ENCODE measurements at regions not wholly inside any gene's neighbourhood (a gene's known extent, or its start where the extent isn't known, plus 50 kb on each side); places are given as distances from the start of the nearest gene placed in this dataset.

- peaks cover 5% of the 10 kb centered on the region for H3K4me1 Mint-ChIP-seq
- no peak for DNase-seq
- no peak overlapping the region for H3K27ac Mint-ChIP-seq
- no peaks in the 10 kb centered on the region for H3K36me3 Mint-ChIP-seq (ENCODE audit: low read depth)
- H3K9me3 Mint-ChIP-seq = peaks cover 18% of the 10 kb centered on the region
- H3K27me3 Mint-ChIP-seq = peaks cover 1% of the 10 kb centered on the region
- no peak overlapping the region for H3K4me3 Mint-ChIP-seq
- intact Hi-C loops (cut with micrococcal nuclease) = no loop called here
These were observed 197.3 kb upstream of the STK17B start for GRCh38 chr2:196368546-196369225.

DNA sequence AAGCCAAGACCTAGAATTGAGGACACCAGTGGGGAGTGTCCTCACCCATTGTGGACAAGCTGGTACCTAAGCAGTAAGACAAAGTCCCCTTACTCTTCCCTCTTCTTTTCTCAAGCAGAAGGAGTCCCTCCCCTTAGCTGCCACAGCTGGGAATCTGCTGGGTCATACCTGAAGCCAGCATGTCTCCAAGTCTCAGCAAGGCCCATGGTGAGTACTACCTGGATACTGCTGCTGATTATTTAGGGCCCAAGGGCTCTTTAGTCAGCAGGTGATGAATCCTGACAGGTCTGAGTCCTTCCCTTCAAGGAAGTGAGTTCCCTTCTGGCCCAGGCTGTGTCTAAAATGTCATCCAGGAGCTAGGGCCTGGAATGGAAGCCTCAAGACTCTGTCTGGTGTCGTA, 198.6 kb upstream of the STK17B start:
- Mint-ChIP-seq H3K4me3 (no peak overlapping the region), H3K9me3 (peaks cover 14% of the 10 kb centered on the region), H3K4me1 (peaks cover 5% of the 10 kb centered on the region), H3K27me3 (peaks cover 1% of the 10 kb centered on the region), H3K36me3 (ENCODE audit: low read depth) (no peaks in the 10 kb centered on the region), H3K27ac (no peak overlapping the region)
- intact Hi-C loops (cut with micrococcal nuclease) = no loop called here
- no peak for DNase-seq

GRCh38 chr2:196370381-196370780, 199.0 kb upstream of the STK17B start:
- H3K27me3 Mint-ChIP-seq = peaks cover 1% of the 10 kb centered on the region
- intact Hi-C loops (cut with micrococcal nuclease) = no loop called here

GRCh38 chr2:196372276-196372809, 201.0 kb upstream of the STK17B start:
- Mint-ChIP-seq H3K27me3 (peaks cover 1% of the 10 kb centered on the region), H3K4me3 (no peak overlapping the region), H3K9me3 (peaks cover 14% of the 10 kb centered on the region), H3K27ac (no peak overlapping the region), H3K4me1 (peaks cover 3% of the 10 kb centered on the region), H3K36me3 (ENCODE audit: low read depth) (no peaks in the 10 kb centered on the region)
- no peak for DNase-seq
- intact Hi-C loops (cut with micrococcal nuclease) = no loop called here

More at GRCh38 chr2:196370381-196370780, 199.0 kb upstream of the STK17B start:
- Mint-ChIP-seq H3K36me3 (ENCODE audit: low read depth) (no peaks in the 10 kb centered on the region), H3K4me1 (peaks cover 5% of the 10 kb centered on the region), H3K27ac (no peak overlapping the region), H3K9me3 (peaks cover 14% of the 10 kb centered on the region), H3K4me3 (no peak overlapping the region)
- DNase-seq = no peak

GRCh38 chr2:196372811-196373664, 201.7 kb upstream of the STK17B start:
- Mint-ChIP-seq H3K4me1 (peaks cover 3% of the 10 kb centered on the region), H3K4me3 (no peak overlapping the region), H3K27me3 (no peaks in the 10 kb centered on the region), H3K27ac (no peak overlapping the region), H3K36me3 (ENCODE audit: low read depth) (no peaks in the 10 kb centered on the region), H3K9me3 (peaks cover 9% of the 10 kb centered on the region)
- no peak for DNase-seq
- intact Hi-C loops (cut with micrococcal nuclease) = no loop called here

DNA sequence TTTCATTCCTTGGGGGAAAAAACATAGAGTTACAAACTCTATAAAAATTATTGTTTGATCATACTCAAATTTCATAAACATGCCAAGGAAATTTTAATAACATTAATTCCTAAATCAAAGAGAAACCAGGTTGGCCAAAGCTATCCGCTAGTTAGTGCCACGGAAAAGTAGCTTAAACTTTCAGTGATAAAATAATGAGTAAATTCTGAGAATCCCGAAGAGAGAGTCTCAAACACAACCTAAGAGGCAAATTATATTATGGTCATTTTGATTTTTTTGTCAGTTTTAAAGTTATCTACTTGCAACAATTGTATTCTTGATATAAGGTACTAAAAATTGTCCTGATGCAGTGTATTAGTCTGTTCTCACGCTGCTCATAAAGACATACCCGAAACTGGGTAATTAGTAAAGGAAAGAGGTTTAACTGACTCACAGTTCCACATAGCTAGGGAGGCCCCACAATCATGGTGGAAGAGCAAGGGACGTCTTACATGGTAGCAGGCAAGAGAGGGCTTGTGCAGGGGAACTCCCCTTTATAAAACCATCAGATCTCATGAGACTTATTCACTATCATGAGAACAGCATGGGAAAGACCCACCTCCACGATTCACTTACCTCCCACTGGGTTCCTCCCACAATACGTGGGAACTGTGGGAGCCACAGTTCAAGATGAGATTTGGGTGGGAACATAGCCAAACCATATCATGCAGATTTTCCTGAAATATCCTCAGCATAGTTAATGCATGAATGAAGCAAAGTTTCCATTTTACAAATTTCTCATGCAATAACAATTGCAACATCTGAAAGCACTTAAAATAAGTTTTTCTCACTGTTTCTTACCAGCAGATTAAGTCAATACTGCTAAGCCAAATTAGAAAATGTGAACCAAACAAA, 205.9 kb upstream of the STK17B start:
- no peaks in the 10 kb centered on the region for H3K27me3 Mint-ChIP-seq
- intact Hi-C loops (cut with micrococcal nuclease) = no loop called here
- DNase-seq = no peak
- no peaks in the 10 kb centered on the region for H3K9me3 Mint-ChIP-seq
- H3K4me3 Mint-ChIP-seq = no peak overlapping the region
- H3K4me1 Mint-ChIP-seq = peaks cover 3% of the 10 kb centered on the region
- H3K27ac Mint-ChIP-seq = no peak overlapping the region
- no peaks in the 10 kb centered on the region for H3K36me3 Mint-ChIP-seq (ENCODE audit: low read depth)

DNA sequence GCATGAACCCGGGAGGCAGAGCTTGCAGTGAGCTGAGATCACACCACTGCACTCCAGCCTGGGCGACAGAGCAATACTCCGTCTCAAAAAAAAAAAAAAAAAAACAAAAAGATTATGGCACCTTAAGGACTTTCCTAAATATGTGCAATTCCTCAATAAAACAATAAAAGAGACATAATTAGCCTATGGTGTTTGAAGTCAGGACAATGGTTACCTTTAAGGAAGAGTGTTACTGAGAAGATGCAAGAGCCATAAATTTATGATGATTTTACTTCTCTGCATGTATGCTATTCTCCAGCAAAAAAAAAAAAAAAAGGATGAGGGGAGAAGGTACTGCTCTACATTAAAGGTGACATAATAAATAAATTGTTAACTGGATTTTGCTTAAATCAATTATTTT, 208.2 kb upstream of the STK17B start:
- peaks cover 6% of the 10 kb centered on the region for H3K27me3 Mint-ChIP-seq
- H3K4me1 Mint-ChIP-seq = peaks cover 3% of the 10 kb centered on the region
- no peak for DNase-seq
- H3K27ac Mint-ChIP-seq = no peak overlapping the region
- H3K9me3 Mint-ChIP-seq = no peaks in the 10 kb centered on the region
- intact Hi-C loops (cut with micrococcal nuclease) = no loop called here
- H3K36me3 Mint-ChIP-seq (ENCODE audit: low read depth) = no peaks in the 10 kb centered on the region
- H3K4me3 Mint-ChIP-seq = no peak overlapping the region

GRCh38 chr2:196380098-196380497, 208.7 kb upstream of the STK17B start:
- H3K36me3 Mint-ChIP-seq (ENCODE audit: low read depth) = no peaks in the 10 kb centered on the region
- no peak overlapping the region for H3K4me3 Mint-ChIP-seq
- no peak for DNase-seq
- H3K27me3 Mint-ChIP-seq = peaks cover 6% of the 10 kb centered on the region
- intact Hi-C loops (cut with micrococcal nuclease) = no loop called here
- peaks cover 3% of the 10 kb centered on the region for H3K4me1 Mint-ChIP-seq
- H3K9me3 Mint-ChIP-seq = no peaks in the 10 kb centered on the region
- no peak overlapping the region for H3K27ac Mint-ChIP-seq

- intact Hi-C loops (cut with micrococcal nuclease) = no loop called here
- H3K27ac Mint-ChIP-seq = no peak overlapping the region
- no peaks in the 10 kb centered on the region for H3K9me3 Mint-ChIP-seq
- H3K4me1 Mint-ChIP-seq = peaks cover 3% of the 10 kb centered on the region
- DNase-seq = no peak
- no peak overlapping the region for H3K4me3 Mint-ChIP-seq
- peaks cover 6% of the 10 kb centered on the region for H3K27me3 Mint-ChIP-seq
- no peaks in the 10 kb centered on the region for H3K36me3 Mint-ChIP-seq (ENCODE audit: low read depth)
These were observed 209.2 kb upstream of the STK17B start for GRCh38 chr2:196380575-196380974.

DNA sequence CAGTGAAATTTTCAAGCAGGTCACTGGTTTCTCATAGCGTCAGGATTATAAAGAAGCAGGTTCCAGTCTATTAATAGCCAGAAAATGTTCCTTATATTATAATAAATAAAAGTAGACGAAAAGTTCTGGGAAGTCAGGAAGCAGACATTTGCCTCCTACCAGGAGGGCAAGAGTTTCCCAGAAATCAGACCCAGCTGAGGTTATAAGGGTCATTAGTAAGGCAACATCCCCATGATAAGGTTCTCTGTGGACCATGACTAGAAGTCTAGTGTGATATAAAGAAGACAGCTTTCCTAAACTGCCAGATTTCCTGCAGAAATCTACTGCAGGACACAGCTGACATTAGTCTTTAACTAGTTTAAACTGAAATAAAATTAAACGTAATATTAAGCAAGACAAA, 210.1 kb upstream of the STK17B start:
- H3K4me1 Mint-ChIP-seq = peaks cover 3% of the 10 kb centered on the region
- peaks cover 6% of the 10 kb centered on the region for H3K27me3 Mint-ChIP-seq
- H3K4me3 Mint-ChIP-seq = no peak overlapping the region
- intact Hi-C loops (cut with micrococcal nuclease) = no loop called here
- H3K36me3 Mint-ChIP-seq (ENCODE audit: low read depth) = no peaks in the 10 kb centered on the region
- H3K9me3 Mint-ChIP-seq = peaks cover 4% of the 10 kb centered on the region
- H3K27ac Mint-ChIP-seq = no peak overlapping the region
- DNase-seq = no peak

GRCh38 chr2:196383799-196384198, 212.4 kb upstream of the STK17B start:
- peaks cover 4% of the 10 kb centered on the region for H3K9me3 Mint-ChIP-seq
- no peaks in the 10 kb centered on the region for H3K4me1 Mint-ChIP-seq
- no peak for DNase-seq
- H3K27me3 Mint-ChIP-seq = peaks cover 6% of the 10 kb centered on the region
- intact Hi-C loops (cut with micrococcal nuclease) = no loop called here
- no peak overlapping the region for H3K4me3 Mint-ChIP-seq
- H3K27ac Mint-ChIP-seq = no peak overlapping the region
- no peaks in the 10 kb centered on the region for H3K36me3 Mint-ChIP-seq (ENCODE audit: low read depth)

DNA sequence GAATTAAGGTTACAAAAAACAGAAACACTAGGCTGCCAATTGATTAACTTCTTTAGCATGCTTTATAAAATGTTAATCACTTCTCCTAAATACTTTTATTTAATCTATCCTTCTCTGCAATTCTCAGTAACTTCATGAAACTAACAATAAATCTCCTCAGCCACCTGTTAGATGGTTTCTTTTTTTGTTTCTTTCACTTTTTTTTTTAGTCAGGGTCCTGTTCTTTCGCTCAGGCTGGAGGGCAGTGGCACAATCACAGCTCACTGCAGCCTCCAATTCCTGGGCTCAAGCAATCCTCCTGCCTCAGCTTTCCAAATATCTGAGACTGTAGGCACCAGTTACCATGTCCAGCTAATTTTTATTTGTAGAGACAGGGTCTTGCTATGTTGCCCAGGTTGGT, 213.4 kb upstream of the STK17B start:
- no peak overlapping the region for H3K27ac Mint-ChIP-seq
- H3K4me3 Mint-ChIP-seq = no peak overlapping the region
- no peak for DNase-seq
- peaks cover 6% of the 10 kb centered on the region for H3K27me3 Mint-ChIP-seq
- H3K9me3 Mint-ChIP-seq = peaks cover 4% of the 10 kb centered on the region
- no peaks in the 10 kb centered on the region for H3K36me3 Mint-ChIP-seq (ENCODE audit: low read depth)
- intact Hi-C loops (cut with micrococcal nuclease) = no loop called here
- H3K4me1 Mint-ChIP-seq = no peaks in the 10 kb centered on the region

- Mint-ChIP-seq H3K4me3 (no peak overlapping the region), H3K27ac (no peak overlapping the region), H3K27me3 (peaks cover 2% of the 10 kb centered on the region), H3K36me3 (ENCODE audit: low read depth) (no peaks in the 10 kb centered on the region), H3K9me3 (peaks cover 17% of the 10 kb centered on the region), H3K4me1 (no peaks in the 10 kb centered on the region)
- no peak for DNase-seq
- intact Hi-C loops (cut with micrococcal nuclease) = no loop called here
These were observed 218.3 kb upstream of the STK17B start for GRCh38 chr2:196389670-196390069.

Measured in activated CD4-positive, alpha-beta T cell treated with anti-CD3 and anti-CD28 coated beads, Interleukin-2, amount 10 ng/mL, durations not matched to agents 24 days and 14 days (primary cell).